C4-2B (cell line): ENCODE measurements at regions not wholly inside any gene's neighbourhood (a gene's known extent, or its start where the extent isn't known, plus 50 kb on each side); places are given as distances from the start of the nearest gene placed in this dataset.
"Not testable (repeated sequence)": the region's sequence is repeated elsewhere in the genome, so short reads cannot be mapped to it uniquely, and the experiment has no call there.

Experiments
- H3K27ac ChIP-seq: fragments of 450-650 bp; 2 replicates; pipeline ENCODE4 v1.5.1; 2017
- ZFX ChIP-seq: fragments of 450-650 bp; IDR thresholded peaks from 2 replicates; pipeline ENCODE4 v1.6.1; 2017
- TF ChIP-seq, protein P1 (sequence below): fragments of 450-650 bp; conservative IDR thresholded peaks from 2 replicates; pipeline ENCODE4 v1.5.1; 2017; ENCODE audit warnings: mild to moderate bottlenecking

DNA sequence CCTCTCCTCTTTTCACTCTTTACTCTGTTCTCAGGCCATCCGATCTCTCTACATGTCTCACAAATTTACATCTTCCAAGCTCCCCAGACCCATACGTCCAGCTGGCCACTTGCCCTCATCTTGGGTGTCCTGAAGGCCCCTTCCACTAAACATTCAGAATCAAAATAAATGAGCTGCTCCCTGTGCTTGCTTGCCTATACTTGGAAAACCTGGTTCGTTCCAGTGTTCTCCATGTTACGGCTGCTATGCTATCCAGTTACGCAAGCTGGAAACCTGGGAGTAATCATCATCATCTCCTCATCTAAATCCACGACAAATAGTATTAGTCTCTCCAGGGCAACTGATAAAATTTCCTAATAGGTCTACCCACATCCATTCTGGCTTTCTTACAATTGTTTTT is 165.0 kb upstream of the FBXL17 start:
- TF ChIP-seq, protein P1, sequence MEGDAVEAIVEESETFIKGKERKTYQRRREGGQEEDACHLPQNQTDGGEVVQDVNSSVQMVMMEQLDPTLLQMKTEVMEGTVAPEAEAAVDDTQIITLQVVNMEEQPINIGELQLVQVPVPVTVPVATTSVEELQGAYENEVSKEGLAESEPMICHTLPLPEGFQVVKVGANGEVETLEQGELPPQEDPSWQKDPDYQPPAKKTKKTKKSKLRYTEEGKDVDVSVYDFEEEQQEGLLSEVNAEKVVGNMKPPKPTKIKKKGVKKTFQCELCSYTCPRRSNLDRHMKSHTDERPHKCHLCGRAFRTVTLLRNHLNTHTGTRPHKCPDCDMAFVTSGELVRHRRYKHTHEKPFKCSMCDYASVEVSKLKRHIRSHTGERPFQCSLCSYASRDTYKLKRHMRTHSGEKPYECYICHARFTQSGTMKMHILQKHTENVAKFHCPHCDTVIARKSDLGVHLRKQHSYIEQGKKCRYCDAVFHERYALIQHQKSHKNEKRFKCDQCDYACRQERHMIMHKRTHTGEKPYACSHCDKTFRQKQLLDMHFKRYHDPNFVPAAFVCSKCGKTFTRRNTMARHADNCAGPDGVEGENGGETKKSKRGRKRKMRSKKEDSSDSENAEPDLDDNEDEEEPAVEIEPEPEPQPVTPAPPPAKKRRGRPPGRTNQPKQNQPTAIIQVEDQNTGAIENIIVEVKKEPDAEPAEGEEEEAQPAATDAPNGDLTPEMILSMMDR, result no peak
- no peak for TF ChIP-seq ZFX
- H3K27ac ChIP-seq, result no peak overlapping the region

DNA sequence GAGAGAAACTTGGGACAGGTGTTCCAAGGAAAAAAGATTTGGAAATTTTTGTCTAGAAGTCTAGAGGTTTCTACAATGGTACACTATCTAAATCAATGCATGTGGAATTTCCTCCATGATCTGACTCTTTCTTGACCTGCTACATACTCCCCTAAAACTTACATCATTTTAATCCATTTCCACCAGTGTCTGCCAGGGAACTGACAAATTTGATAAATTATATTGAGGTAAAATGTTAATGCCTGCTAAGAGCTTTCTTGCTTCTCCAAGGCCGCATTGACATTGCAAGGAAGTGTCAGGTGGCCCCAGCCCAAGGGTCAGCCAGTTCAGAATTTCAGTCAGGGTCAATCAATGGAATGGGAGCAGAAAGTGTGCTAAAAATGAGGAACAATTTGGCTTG is 163.4 kb upstream of the FBXL17 start:
- no peak overlapping the region for H3K27ac ChIP-seq
- TF ChIP-seq, protein P1, result no peak
- TF ChIP-seq ZFX, result no peak

DNA sequence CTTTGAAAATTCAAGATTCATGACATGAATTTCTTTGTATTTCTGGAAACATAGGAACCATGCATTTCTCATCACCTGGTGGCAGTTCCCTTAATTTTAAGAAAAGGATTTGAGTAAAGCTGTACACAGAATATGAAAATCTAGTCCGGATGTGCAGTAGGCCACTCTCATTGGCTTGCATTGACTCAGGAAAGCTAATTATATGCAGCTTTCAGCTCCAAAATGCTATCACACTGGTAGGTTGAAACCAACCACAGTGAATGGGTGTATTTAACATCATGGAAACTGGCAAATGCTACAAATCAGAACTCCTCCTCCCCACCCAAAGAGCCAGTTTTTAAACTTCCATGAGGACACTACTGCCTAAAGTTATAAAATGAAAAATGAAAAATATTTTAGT is 161.6 kb upstream of the FBXL17 start:
- no peak overlapping the region for H3K27ac ChIP-seq
- TF ChIP-seq ZFX, result no peak
- TF ChIP-seq, protein P1, result no peak

DNA sequence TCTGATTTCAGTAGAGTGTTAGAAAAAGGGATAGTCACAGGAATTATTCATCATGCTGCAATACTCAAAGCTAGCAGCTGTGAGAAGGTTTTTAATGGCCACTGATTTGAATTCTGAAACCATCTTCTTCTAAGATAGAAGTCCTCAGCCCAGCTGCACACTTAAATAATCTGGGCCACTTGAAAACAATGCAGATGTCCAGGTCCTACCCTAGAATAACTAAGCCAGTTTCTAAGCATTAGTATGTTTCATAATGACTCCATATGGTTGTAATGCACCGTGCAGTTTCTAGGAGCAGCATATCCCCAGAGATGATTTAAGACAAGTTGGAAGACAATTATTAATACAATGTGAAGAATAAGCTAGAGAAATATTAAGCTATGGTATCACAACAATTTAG is 159.9 kb upstream of the FBXL17 start:
- TF ChIP-seq, protein P1, result no peak
- TF ChIP-seq ZFX, result no peak
- H3K27ac ChIP-seq, result no peak overlapping the region

DNA sequence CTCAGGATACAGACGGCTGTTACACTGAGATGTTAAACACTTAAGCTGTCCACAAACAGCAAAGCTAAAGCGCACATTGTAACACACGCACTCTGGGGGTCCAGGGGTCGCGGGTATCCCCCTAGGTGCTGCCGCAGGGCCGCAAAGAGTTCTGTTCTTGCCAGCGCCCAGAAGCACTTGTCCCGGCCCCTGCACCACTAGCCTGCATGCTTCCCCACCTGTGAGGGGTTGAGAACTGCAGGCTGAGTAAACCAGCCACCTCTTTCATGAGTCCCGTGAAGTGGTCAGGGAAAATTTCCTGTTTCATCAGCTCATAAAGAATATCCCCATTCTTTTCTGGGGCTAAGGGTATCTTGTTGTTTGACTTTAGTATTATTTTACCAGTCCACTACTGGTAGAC is 154.4 kb upstream of the FBXL17 start:
- TF ChIP-seq, protein P1, result no peak
- no peak for TF ChIP-seq ZFX
- no peak overlapping the region for H3K27ac ChIP-seq

DNA sequence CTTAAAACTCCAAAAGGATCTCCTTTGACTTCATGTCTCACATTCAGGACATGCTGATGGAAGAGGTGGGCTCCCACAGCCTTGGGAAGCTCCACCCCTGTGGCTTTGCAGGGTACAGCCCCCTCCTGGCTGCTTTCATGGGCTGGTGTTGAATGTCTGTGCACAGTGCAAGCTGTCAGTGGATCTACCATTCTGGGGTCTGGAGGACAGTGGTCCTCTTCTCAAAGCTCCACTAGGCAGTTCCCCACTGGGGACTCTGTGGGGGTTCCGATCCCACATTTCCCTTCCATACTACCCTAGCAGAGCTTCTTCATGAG is 150.2 kb upstream of the FBXL17 start:
- H3K27ac ChIP-seq, result not testable (repeated sequence)

DNA sequence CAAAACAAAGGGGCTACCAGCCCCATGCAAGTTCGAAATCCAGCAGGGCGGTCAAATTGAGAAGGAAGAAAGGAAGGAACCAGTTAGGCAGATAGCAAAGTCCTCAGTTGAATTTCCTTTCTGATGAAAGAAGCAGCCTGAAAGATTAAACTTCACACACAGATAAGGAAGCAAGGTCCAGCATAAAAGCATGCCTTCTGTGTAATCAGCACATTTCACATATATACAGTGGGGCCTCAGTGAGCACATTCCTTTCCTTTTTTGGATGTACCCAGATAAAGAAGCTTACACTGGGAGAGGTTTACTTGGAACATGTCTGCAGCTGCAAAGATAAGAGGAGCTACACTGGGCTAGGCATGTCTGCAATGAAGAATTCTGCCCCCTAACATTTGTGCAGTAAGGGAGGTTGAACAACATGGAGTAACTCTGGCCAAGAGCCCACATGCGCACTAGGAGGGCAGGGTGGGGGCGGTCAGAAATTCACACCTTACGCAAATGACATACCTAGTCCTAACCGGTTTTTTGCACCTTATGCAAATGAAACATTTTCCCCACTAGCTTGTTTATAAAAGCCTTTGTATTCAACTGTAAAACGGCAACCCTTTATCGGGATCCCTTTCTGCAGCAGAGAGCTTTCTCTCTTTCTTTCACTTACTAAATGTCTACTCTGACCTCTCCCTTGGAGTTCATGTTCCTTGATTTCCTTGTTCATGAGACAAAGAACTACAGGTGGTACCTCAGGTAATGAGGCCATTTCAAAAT is 149.7 kb upstream of the FBXL17 start:
- no peak for TF ChIP-seq ZFX
- TF ChIP-seq, protein P1, result no peak
- H3K27ac ChIP-seq, result no peak overlapping the region

DNA sequence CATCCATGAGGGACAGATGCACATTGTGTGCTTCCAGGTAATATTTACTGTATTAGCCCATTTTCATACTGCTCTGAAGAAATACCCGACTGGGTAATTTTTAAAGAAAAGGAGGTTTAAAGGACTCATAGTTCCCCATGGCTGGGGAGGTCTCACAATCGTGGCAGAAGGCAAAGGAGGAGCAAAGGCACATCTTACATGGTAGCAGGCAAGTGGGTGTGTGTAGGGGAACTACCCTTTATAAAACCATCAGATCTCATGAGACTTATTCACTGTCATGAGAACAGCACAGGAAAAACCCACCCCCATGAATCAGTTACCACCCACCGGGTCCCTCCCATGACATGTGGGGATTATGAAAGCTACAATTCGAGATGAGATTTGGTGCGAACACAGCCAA is 148.8 kb upstream of the FBXL17 start:
- H3K27ac ChIP-seq, result no peak overlapping the region
- no peak for TF ChIP-seq ZFX
- TF ChIP-seq, protein P1, result no peak
